NCI-H526 (cell line): ENCODE measurements at regions not wholly inside any gene's neighbourhood (a gene's known extent, or its start where the extent isn't known, plus 50 kb on each side); places are given as distances from the start of the nearest gene placed in this dataset.

ENCODE experiments used
- DNase-seq, 2 experiments: peaks; one replicate each; lab custom pipeline; 2025; lab: John Stamatoyannopoulos, UW

- no peak for DNase-seq
Measured at GRCh38 chr1:30035522-30036228, 687.7 kb downstream of the MATN1 start.

GRCh38 chr1:30034627-30035521 lies 688.5 kb downstream of the MATN1 start:
- no peak for DNase-seq

GRCh38 chr1:30034105-30034626 lies 689.2 kb downstream of the MATN1 start:
- DNase-seq: no peak

- DNase-seq: no peak
Measured at GRCh38 chr1:30033256-30034104, 689.9 kb downstream of the MATN1 start.

GRCh38 chr1:30032302-30032701 lies 691.1 kb downstream of the MATN1 start:
- DNase-seq: no peak

- no peak for DNase-seq
Measured at GRCh38 chr1:30029677-30030076, 693.7 kb downstream of the MATN1 start.

GRCh38 chr1:30028939-30029338 lies 694.4 kb downstream of the MATN1 start:
- no peak for DNase-seq

- no peak for DNase-seq
Measured at GRCh38 chr1:30028283-30028682, 695.1 kb downstream of the MATN1 start.

- DNase-seq: no peak
Measured at GRCh38 chr1:30027247-30027646, 696.1 kb downstream of the MATN1 start.

GRCh38 chr1:30024411-30025195 lies 698.8 kb downstream of the MATN1 start:
- no peak for DNase-seq

- DNase-seq: no peak
Measured at GRCh38 chr1:30023339-30024022, 699.9 kb downstream of the MATN1 start.

- no peak for DNase-seq
Measured at GRCh38 chr1:30014031-30014430, 709.4 kb downstream of the MATN1 start.

GRCh38 chr1:30012455-30013440 lies 710.6 kb downstream of the MATN1 start:
- no peak for DNase-seq

- no peak for DNase-seq
Measured at GRCh38 chr1:30011970-30012369, 711.4 kb downstream of the MATN1 start.

GRCh38 chr1:30010506-30011106 lies 712.8 kb downstream of the MATN1 start:
- DNase-seq: no peak

- no peak for DNase-seq
Measured at GRCh38 chr1:30009720-30010119, 713.7 kb downstream of the MATN1 start.

GRCh38 chr1:30008998-30009657 lies 714.3 kb downstream of the MATN1 start:
- DNase-seq: peak in 1 of 2 experiments; percentile 11

GRCh38 chr1:30008372-30008997 lies 714.9 kb downstream of the MATN1 start:
- no peak for DNase-seq
